ENCODE measurements at regions not wholly inside any gene's neighbourhood (a gene's known extent, or its start where the extent isn't known, plus 50 kb on each side); places are given as distances from the start of the nearest gene placed in this dataset.
"Not testable (repeated sequence)": the region's sequence is repeated elsewhere in the genome, so short reads cannot be mapped to it uniquely, and the experiment has no call there.

DNA sequence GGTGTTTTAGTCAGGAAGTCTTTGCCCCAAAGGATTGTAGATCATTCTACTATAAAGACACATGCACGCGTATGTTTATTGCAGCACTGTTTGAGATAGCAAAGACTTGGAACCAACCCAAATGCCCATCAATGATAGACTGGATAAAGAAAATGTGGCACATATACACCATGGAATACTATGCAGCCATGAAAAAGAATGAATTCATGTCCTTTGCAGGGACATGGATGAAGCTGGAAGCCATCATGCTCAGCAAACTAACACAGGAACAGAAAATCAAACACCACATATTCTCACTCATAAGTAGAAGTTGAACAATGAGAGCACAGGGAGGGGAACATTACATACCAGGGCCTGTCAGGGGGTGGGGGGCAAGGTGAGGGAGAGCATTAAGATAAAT is 340.8 kb upstream of the TENM3 start:
- DNase-seq, result not testable (repeated sequence)

GRCh38 chr4:181905708-181906107 is 337.5 kb upstream of the TENM3 start:
- no peak for DNase-seq

DNA sequence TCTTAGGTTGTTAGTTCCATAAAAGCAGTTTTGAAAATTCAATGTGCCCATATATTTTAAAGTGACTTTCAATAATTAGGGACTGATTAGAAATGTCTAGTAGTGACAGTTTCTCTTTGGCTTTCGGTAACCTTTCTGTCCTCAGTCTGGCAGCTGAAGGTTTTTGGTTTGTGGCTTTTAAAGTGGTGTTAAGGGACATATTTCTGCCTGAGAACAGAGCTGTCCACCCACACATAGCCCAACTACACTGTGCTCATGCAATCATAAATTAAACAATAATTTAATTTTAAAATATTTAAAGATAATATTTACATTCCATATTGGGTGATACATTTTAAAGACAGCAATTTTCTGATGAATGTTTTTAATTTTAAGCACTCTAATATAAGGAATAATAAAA is 335.0 kb upstream of the TENM3 start:
- no peak for DNase-seq

- no peak for DNase-seq
These were observed 333.8 kb upstream of the TENM3 start for GRCh38 chr4:181909368-181909767.

DNA sequence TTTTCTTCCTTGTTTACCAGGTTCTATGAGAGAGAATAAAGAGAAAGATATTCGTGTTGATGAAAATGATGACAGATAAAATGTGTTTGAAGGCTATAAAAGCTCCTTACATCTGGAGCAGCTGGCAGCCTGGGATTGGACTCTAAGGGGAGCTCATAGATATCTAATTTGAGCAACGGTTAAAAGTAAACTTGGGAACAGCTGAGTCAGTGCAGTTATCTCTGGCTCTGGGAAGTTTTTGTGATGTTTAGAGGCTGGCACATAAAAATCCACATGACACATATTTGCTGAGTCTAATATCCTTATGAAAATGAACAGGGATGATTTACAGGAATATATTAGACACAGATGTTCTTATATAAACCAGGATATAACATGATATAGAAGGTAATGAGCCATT is 331.8 kb upstream of the TENM3 start:
- no peak for DNase-seq

GRCh38 chr4:181933471-181933870 is 309.7 kb upstream of the TENM3 start:
- DNase-seq, result no peak

GRCh38 chr4:181938631-181939030 is 304.6 kb upstream of the TENM3 start:
- DNase-seq, result no peak

DNA sequence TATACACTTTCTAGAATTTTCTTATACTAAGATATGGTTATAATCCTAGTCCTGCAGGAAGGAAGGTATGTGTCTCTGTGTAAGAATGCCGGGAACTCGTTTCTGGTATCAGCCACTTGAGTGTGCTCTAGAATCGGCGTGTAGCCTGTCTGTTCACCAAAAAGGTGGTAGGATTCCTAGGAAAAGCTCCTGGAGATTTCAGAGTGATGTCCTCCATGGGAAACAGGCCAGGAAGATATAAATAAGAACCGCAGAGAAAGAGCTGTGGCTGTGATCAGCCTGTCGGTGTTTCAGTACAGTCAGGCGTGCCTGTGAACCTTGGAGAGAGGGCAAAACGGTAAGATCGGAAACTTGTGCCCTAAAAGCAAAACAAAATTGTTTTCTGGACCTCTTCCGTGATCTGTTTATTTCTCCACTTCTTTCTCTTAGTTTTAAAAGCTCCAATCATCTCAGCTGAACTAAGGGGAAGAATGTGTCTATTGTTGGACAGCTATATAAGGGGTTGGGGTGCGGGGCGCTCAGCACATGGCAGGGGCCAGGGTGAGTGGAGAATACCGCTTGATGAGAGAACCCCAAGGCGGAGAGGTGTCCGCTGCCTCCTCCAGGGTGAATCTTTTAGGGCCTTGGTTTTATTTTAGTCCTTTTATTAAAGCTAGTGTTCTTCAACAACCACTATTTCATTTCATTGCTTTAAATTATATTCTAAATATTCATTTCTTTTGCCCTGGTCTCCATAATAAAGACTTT is 303.8 kb upstream of the TENM3 start:
- DNase-seq, result no peak

- no peak for DNase-seq
These were observed 298.7 kb upstream of the TENM3 start for GRCh38 chr4:181944527-181944926.

- DNase-seq, result no peak
These were observed 296.3 kb upstream of the TENM3 start for GRCh38 chr4:181946902-181947301.

DNA sequence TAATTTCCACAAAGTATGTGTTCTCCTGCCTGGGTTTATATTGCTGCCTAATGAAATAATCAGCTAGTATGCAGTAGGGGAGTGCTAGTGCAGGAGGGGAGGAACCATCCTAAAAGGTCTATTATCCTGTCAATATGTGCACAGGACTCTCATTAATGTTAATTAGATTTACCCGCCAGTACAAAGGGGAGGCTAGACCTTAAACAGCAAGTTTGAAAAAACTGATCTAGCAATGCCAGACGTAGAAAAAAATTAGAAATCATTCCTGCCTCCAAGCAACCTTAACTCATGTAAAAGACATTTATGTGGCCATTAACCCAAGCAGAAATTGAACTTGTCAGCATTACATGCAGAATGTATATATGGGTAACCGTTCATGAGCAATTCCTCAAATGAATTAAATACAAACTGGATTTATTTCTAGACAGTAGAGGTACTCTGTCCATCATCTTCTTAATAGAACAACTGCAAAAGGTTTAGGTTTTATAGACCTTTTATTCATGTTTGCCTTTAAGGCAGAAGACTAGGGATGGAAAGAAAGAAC is 294.3 kb upstream of the TENM3 start:
- no peak for DNase-seq

DNA sequence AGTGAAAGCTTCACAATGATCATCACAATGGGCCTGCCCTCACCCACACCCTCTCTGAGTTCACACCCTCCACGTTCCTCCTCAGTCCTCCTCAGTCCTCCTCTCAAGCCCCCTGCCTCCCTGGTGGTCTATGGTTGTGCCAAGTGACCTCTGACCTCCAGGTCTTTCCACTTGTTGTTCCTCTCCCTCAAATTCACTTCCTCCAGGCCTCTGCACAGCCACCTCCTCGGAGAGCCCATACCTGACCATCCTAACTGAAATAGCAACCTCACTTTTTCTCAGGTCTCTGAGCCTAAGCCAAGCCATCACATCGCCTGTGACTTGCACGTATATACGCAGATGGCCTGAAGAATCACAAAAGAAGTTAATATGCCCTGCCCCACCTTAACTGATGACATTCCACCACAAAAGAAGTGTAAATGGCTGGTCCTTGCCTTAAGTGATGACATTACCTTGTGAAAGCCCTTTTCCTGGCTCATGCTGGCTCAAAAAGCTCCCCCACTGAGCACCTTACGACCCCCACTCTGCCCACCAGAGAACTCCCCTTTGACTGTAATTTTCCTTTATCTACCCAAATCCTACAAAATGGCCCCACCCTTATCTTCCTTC is 293.4 kb upstream of the TENM3 start:
- no peak for DNase-seq

GRCh38 chr4:181950372-181951127 is 292.7 kb upstream of the TENM3 start:
- no peak for DNase-seq

DNA sequence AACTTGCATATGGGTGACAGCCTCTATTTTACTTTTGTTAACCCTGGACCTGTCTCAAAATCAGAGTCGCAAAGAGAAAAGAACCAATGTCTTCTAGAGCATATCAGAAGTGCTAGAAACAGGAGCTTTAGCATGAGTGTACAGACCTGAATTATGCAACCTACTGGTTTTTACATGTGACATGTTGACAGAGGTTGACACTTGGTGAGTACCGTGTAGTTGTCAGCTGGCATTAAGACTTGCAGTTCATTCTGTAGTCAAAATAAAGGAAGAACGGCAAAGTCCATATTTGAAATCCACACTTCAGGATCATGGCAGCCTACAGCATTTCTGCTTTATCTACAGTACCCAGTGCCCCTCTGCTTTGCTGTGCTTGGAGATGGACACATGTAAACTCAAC is 291.9 kb upstream of the TENM3 start:
- DNase-seq, result no peak

GRCh38 chr4:181952478-181952877 is 290.7 kb upstream of the TENM3 start:
- DNase-seq, result no peak

DNA sequence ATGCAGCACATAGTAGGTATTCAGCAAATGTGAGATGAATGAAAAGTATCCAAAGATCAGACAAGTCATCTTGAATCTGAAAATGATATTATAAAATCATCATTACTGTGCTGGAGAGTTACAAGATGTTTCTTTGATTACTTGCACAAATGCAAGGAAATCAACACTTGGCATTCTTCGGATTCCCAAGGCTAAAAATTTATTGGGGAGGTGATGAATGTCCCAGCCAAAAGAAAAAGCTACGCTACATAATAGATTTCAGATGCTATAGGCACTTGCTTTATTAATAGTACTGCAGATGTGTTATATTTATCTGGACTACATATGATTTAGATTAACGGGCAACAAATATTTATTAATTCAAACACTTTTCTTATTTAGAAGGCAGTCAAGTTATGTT is 286.7 kb upstream of the TENM3 start:
- DNase-seq, result no peak

DNA sequence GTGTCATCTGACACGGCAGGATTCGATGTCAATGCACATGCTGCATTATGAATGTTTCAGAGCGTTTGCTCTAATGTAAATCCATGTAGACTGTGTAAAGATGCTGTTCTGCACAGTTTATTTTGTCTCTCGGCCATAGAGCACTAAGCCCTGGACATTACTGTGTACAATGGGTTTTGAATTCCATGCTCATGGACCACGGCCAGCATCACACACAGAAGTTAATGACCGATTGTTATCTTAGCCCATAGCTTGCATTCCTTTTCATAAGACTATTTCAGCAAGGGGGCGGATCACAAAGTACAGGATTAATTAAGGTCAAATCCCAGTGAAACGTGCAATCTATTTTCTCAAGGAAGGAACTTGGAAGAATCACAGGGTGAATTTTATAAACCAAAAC is 286.1 kb upstream of the TENM3 start:
- DNase-seq, result no peak

- DNase-seq, result no peak
These were observed 284.8 kb upstream of the TENM3 start for GRCh38 chr4:181958446-181958845.

DNA sequence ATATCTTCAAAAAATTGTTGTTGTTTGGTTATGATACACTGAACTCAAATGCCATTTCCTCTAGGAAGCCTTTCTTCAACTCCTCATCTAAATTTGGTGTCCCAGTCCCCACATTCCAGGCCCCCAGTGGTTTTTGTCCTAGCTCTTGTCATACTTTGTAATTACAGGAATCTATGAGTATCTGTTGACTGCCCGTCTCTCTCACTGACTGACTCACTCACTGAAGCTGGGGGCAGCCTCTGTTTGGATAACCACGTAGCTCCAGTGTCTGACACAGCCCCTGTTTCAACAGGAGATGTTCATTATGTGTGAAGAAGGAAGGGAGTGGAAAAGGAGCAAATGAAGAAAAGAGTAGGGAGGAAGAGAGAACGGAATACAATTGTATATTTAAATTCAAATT is 284.1 kb upstream of the TENM3 start:
- DNase-seq, result no peak

DNA sequence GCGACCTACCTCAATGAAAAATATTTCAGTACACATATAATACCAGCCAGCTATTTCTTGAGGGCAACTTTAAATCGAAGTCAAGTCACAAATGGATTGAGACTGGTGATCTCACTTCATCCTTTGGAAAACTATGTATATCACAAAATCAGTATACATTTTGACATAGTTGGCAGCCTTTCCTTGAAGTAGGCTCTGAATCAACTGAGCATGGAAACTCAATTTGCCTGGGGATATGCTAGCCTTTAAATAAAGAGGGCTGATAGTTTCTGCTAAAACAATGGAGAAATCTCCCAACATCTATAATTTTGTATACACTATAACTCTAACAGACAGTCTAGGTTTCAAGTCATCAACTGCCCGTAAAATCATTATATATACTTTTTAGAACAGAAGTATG is 282.8 kb upstream of the TENM3 start:
- DNase-seq, result no peak

- no peak for DNase-seq
These were observed 280.9 kb upstream of the TENM3 start for GRCh38 chr4:181962321-181962720.

DNA sequence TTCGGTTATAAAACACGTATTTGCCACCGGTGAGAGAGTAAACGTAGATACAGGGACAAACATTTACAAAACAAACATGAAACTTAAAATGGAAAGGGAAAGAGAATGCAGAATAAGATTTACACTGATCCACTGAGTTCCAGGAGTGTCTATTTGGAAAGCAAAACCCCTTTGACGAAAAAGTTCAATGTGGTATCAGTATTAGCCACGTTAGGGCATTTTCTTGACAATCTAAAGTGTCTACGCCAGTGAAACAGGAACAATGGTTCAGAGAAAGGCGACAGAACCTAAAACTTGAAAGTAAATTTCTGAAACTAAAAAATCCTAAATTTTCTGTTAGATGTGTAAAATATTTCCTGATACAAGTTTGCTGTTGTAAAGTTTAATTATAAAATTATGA is 278.5 kb upstream of the TENM3 start:
- DNase-seq, result no peak

DNA sequence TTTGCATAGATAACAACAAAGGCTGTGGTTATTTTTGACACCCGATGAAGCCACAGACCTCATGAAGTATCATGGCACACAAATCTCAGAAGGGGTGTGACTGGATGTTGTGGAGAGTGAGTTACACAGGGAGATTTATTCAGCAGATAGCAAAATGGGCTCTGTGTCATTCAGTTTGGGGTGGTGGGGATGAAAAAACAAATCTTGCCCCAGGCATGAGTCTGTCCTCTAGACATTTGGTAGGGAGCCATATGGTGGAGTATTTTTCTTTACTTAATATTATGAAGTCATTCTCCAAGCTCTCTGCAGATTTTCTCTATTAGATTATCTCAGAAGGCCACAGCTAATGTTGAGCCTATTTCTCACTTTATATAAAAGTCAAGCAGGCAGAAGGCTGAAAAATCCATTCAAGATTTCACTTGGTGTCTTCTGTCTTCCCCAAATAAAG is 277.1 kb upstream of the TENM3 start:
- no peak for DNase-seq

- no peak for DNase-seq
These were observed 275.8 kb upstream of the TENM3 start for GRCh38 chr4:181967401-181967800.
